Mesothelial cell of epicardium (in vitro differentiated cells): ENCODE measurements at regions not wholly inside any gene's neighbourhood (a gene's known extent, or its start where the extent isn't known, plus 50 kb on each side); places are given as distances from the start of the nearest gene placed in this dataset.
A peak's percentile ranks its signal among the peaks of the same experiment; 100 is the strongest.

Experiments used
- DNase-seq, 2 experiments: peaks; one replicate each; pipeline ENCODE4 v3.0.0; 2021; ENCODE audit warnings: low spot score in 2 of 2; ENCODE audit not compliant: unreplicated experiment in 2 of 2
- H3K27ac Mint-ChIP-seq: 2 replicates; pipeline ENCODE4 v1.8.0; 2021; ENCODE audit warnings: mixed read lengths
- H3K27me3 Mint-ChIP-seq: 2 replicates; pipeline ENCODE4 v1.8.0; 2021; ENCODE audit warnings: low read depth, mixed read lengths
- H3K36me3 Mint-ChIP-seq: 2 replicates; pipeline ENCODE4 v1.8.0; 2021; ENCODE audit warnings: mixed read lengths
- H3K4me1 Mint-ChIP-seq: 2 replicates; pipeline ENCODE4 v1.8.0; 2021; ENCODE audit warnings: mixed read lengths
- H3K4me3 Mint-ChIP-seq: 2 replicates; pipeline ENCODE4 v1.8.0; 2021; ENCODE audit warnings: mild to moderate bottlenecking, moderate library complexity, mixed read lengths
- H3K9me3 Mint-ChIP-seq: 2 replicates; pipeline ENCODE4 v1.8.0; 2021; ENCODE audit warnings: mixed read lengths
- CTCF ChIP-seq: fragments of 200-600 bp; sonication (generic); IDR thresholded peaks from one replicate; pipeline ENCODE4 v1.5.0; 2021; ENCODE audit warnings: antibody characterized with exemption; ENCODE audit not compliant: unreplicated experiment

- no peaks in the 10 kb centered on the region for H3K27me3 Mint-ChIP-seq
- DNase-seq, result no peak
Measured at GRCh38 chrX:39613997-39614679, 483.6 kb downstream of the BCOR start.

DNA sequence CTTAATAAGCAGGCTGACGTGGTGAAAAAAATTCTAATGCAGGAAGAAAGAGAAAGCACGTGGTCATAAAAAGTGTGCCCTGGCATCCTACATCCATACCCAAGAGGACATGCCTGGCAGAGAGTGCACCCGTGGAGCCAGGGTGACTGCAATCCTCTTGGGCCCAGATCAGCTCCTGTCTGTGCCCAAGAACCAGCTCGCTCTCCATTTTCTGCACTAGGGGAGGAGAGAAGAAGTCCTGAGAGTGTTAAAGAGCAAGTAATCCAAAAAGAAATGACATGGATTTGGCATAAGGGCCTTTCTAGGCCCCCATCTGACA lies 483.1 kb downstream of the BCOR start:
- H3K27ac Mint-ChIP-seq, result peak overlapping the region; percentile 64

More at GRCh38 chrX:39613997-39614679, 483.6 kb downstream of the BCOR start:
- Mint-ChIP-seq H3K27ac (peak overlapping the region; percentile 64), H3K4me3 (peak overlapping the region; percentile 58), H3K9me3 (peaks cover 36% of the 10 kb centered on the region), H3K36me3 (peaks cover 1% of the 10 kb centered on the region), H3K4me1 (peaks cover 46% of the 10 kb centered on the region)
- TF ChIP-seq CTCF, result no peak

GRCh38 chrX:39616098-39616729 lies 481.5 kb downstream of the BCOR start:
- Mint-ChIP-seq H3K27me3 (no peaks in the 10 kb centered on the region), H3K9me3 (peaks cover 36% of the 10 kb centered on the region), H3K4me1 (peaks cover 43% of the 10 kb centered on the region), H3K36me3 (peaks cover 3% of the 10 kb centered on the region), H3K27ac (no peak overlapping the region), H3K4me3 (no peak overlapping the region)
- TF ChIP-seq CTCF, result no peak
- DNase-seq, result no peak

More for the DNA sequence above, 483.1 kb downstream of the BCOR start:
- Mint-ChIP-seq H3K27me3 (no peaks in the 10 kb centered on the region), H3K4me3 (no peak overlapping the region), H3K36me3 (peaks cover 1% of the 10 kb centered on the region), H3K4me1 (peaks cover 50% of the 10 kb centered on the region), H3K9me3 (peaks cover 36% of the 10 kb centered on the region)
- no peak for TF ChIP-seq CTCF
- no peak for DNase-seq

DNA sequence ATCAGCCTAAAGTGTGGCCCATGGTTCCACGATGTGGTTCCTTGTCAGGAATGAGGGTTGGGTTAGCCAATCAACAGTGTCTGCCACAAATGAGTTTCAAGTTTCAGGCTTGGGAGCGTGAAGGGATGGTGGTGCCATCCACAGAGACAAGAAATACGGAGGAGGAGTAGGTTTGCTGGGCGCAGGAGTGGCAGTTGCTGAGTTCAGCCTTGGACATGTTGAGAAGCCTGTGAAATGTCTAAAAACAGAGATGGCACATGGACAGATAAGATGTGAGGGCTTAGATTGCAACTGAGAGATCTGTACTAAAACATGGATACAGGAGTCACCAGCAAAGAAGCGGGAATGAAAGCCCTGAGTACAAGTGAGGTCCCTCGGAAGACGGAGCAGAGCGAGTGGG lies 481.0 kb downstream of the BCOR start:
- TF ChIP-seq CTCF, result no peak
- Mint-ChIP-seq H3K4me3 (no peak overlapping the region), H3K36me3 (peaks cover 3% of the 10 kb centered on the region), H3K9me3 (peaks cover 41% of the 10 kb centered on the region), H3K27me3 (no peaks in the 10 kb centered on the region), H3K4me1 (peaks cover 37% of the 10 kb centered on the region), H3K27ac (no peak overlapping the region)
- DNase-seq, result no peak

- peaks cover 30% of the 10 kb centered on the region for H3K4me1 Mint-ChIP-seq
- no peak for TF ChIP-seq CTCF
- peaks cover 53% of the 10 kb centered on the region for H3K9me3 Mint-ChIP-seq
- no peaks in the 10 kb centered on the region for H3K27me3 Mint-ChIP-seq
- H3K4me3 Mint-ChIP-seq, result no peak overlapping the region
- no peak overlapping the region for H3K27ac Mint-ChIP-seq
- H3K36me3 Mint-ChIP-seq, result peaks cover 3% of the 10 kb centered on the region
- no peak for DNase-seq
Measured at GRCh38 chrX:39618178-39618577, 479.6 kb downstream of the BCOR start.
